OCI-LY1 (cell line): ENCODE measurements at regions not wholly inside any gene's neighbourhood (a gene's known extent, or its start where the extent isn't known, plus 50 kb on each side); places are given as distances from the start of the nearest gene placed in this dataset.

ENCODE experiments used
- EZH2 ChIP-seq: fragments of 200-600 bp; sonication (generic), shearing (Covaris generic); IDR thresholded peaks from 2 replicates; pipeline ENCODE4 v1.8.0; 2017; ENCODE audit warnings: borderline replicate concordance, mixed run types, mild to moderate bottlenecking, antibody characterized with exemption, low read length, moderate library complexity, mixed read lengths
- TF ChIP-seq, protein P1 (sequence below): fragments of 200-600 bp; sonication (generic), shearing (Covaris generic); IDR thresholded peaks from 2 replicates; pipeline ENCODE4 v1.5.1; 2017; ENCODE audit warnings: mild to moderate bottlenecking, antibody characterized with exemption, low read length, moderate library complexity, mixed read lengths

- TF ChIP-seq, protein P1, sequence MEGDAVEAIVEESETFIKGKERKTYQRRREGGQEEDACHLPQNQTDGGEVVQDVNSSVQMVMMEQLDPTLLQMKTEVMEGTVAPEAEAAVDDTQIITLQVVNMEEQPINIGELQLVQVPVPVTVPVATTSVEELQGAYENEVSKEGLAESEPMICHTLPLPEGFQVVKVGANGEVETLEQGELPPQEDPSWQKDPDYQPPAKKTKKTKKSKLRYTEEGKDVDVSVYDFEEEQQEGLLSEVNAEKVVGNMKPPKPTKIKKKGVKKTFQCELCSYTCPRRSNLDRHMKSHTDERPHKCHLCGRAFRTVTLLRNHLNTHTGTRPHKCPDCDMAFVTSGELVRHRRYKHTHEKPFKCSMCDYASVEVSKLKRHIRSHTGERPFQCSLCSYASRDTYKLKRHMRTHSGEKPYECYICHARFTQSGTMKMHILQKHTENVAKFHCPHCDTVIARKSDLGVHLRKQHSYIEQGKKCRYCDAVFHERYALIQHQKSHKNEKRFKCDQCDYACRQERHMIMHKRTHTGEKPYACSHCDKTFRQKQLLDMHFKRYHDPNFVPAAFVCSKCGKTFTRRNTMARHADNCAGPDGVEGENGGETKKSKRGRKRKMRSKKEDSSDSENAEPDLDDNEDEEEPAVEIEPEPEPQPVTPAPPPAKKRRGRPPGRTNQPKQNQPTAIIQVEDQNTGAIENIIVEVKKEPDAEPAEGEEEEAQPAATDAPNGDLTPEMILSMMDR: no peak
- no peak for TF ChIP-seq EZH2
Observed at GRCh38 chr21:28124541-28124940, 868.1 kb downstream of the LTN1 start.
